CD4-positive, alpha-beta T cell (primary cell): ENCODE measurements at regions not wholly inside any gene's neighbourhood (a gene's known extent, or its start where the extent isn't known, plus 50 kb on each side); places are given as distances from the start of the nearest gene placed in this dataset.
A peak's percentile ranks its signal among the peaks of the same experiment; 100 is the strongest.
"Not testable (repeated sequence)": the region's sequence is repeated elsewhere in the genome, so short reads cannot be mapped to it uniquely, and the experiment has no call there.

Experiments used
- ATAC-seq: fragments of 200-7000 bp; cut with Tn5 transposase; one replicate; pipeline ENCODE4 v1.10.0; 2022; ENCODE audit warnings: mild to moderate bottlenecking; ENCODE audit not compliant: poor library complexity
- CTCF ChIA-PET: fragments of 350-600 bp; sonication (Branson Sonifier 250); formaldehyde crosslinking; loops from one replicate; lab custom pipeline; 2021; ENCODE audit warnings: antibody characterized with exemption, inconsistent platforms; lab: Charles Lee
- POLR2A ChIA-PET: fragments of 350-600 bp; sonication (Branson Sonifier 250); formaldehyde crosslinking; loops from one replicate; lab custom pipeline; 2021; ENCODE audit warnings: antibody characterized with exemption, inconsistent platforms; lab: Charles Lee
- DNase-seq, 14 experiments: peaks; one replicate each; pipeline ENCODE4 v3.0.0-alpha.2; 2013 to 2020; ENCODE audit warnings: mixed read lengths in 2 of 14
- H3K27ac ChIP-seq, 2 donors: one replicate each; pipeline versions ENCODE4 v1.5.1 to v1.7.0; 2013; ENCODE audit warnings: low read length in 2 of 2, low read depth in 1 of 2, mild to moderate bottlenecking in 1 of 2
- H3K27me3 ChIP-seq, 2 experiments: 1 replicate in 1 of 2; 2 replicates in 1 of 2; pipeline versions ENCODE4 v1.6.1 to v1.7.0; 2013; ENCODE audit warnings: low read length in 2 of 2, control low read depth in 1 of 2, mild to moderate bottlenecking in 1 of 2, moderate library complexity in 1 of 2; ENCODE audit not compliant: insufficient read depth in 2 of 2, control insufficient read depth in 1 of 2
- H3K36me3 ChIP-seq: one replicate; pipeline ENCODE4 v1.6.1; 2013; ENCODE audit warnings: low read length, control low read depth; ENCODE audit not compliant: insufficient read depth
- H3K4me1 ChIP-seq: one replicate; pipeline ENCODE4 v1.6.1; 2013; ENCODE audit warnings: low read length, control low read depth; ENCODE audit not compliant: insufficient read depth
- H3K4me3 ChIP-seq: one replicate; pipeline ENCODE4 v1.5.1; 2013; ENCODE audit warnings: mild to moderate bottlenecking, low read length, moderate library complexity
- H3K9me3 ChIP-seq, 2 experiments: 1 replicate in 1 of 2; 2 replicates in 1 of 2; pipeline versions ENCODE4 v1.6.1 to v1.7.0; 2013; ENCODE audit warnings: low read length in 2 of 2, mild to moderate bottlenecking in 2 of 2, control low read depth in 1 of 2, moderate library complexity in 1 of 2; ENCODE audit not compliant: control insufficient read depth in 1 of 2, insufficient read depth in 1 of 2
- H3K27ac Mint-ChIP-seq: one replicate; pipeline ENCODE4 v1.8.0; 2020; ENCODE audit warnings: mixed read lengths
- H3K27me3 Mint-ChIP-seq: one replicate; pipeline ENCODE4 v1.8.0; 2021; ENCODE audit warnings: mixed read lengths
- H3K36me3 Mint-ChIP-seq: one replicate; pipeline ENCODE4 v1.8.0; 2021; ENCODE audit warnings: low read depth, mixed read lengths
- H3K4me1 Mint-ChIP-seq: one replicate; pipeline ENCODE4 v1.8.0; 2021; ENCODE audit warnings: low read depth, mixed read lengths
- H3K4me3 Mint-ChIP-seq: one replicate; pipeline ENCODE4 v1.8.0; 2020; ENCODE audit warnings: mild to moderate bottlenecking, mixed read lengths
- H3K9me3 Mint-ChIP-seq: one replicate; pipeline ENCODE4 v1.8.0; 2020; ENCODE audit warnings: mixed read lengths
- CTCF ChIP-seq: fragments of 200-600 bp; IDR thresholded peaks from one replicate; pipeline ENCODE4 v1.8.0; 2022; ENCODE audit warnings: antibody characterized with exemption, mild to moderate bottlenecking
- intact Hi-C, 2 experiments: fragments of 100-400 bp; cut with DNase I in 1 of 2; cut with micrococcal nuclease in 1 of 2; formaldehyde crosslinking; loops; one replicate each; pipeline versions ENCODE4 v1.15.1 to v1.9.0; 2023 to 2025; cut with DNase I, micrococcal nuclease

GRCh38 chrY:7289889-7290833, 378.6 kb upstream of the AMELY start:
- DNase-seq (peak in 3 of 14 experiments; percentile 41 to 64 (median 42)), ATAC-seq (peak; percentile 61)
- Histone ChIP-seq H3K4me3 (peak overlapping the region; percentile 24), H3K27me3 (no peaks in the 10 kb centered on the region), H3K27ac (peak overlapping the region in 1 of 2 donors; percentile 73), H3K4me1 (peaks cover 86% of the 10 kb centered on the region), H3K36me3 (peaks cover 14% of the 10 kb centered on the region), H3K9me3 (no peaks in the 10 kb centered on the region)
- Mint-ChIP-seq H3K36me3 (peaks cover 39% of the 10 kb centered on the region), H3K27me3 (no peaks in the 10 kb centered on the region), H3K4me1 (peaks cover 50% of the 10 kb centered on the region), H3K27ac (peak overlapping the region; percentile 94), H3K9me3 (no peaks in the 10 kb centered on the region), H3K4me3 (peak overlapping the region; percentile 81)
- CTCF ChIA-PET: no interaction called here
- POLR2A ChIA-PET: interaction anchor here (0.8 to 4.1 kb wide), 4 partner anchors 15 to 50 kb away, joined by 3 to 40 read pairs (median 11); no protein-coding TSS in a partner anchor
- intact Hi-C loops: loop anchor here in 1 of 2 experiments (2.0 kb wide), 1 partner anchor 17 kb away; no protein-coding TSS in a partner anchor
- no peak for TF ChIP-seq CTCF

- DNase-seq: no peak
Measured at GRCh38 chrY:7288611-7289010, 377.1 kb upstream of the AMELY start.

GRCh38 chrY:7287963-7288362, 376.4 kb upstream of the AMELY start:
- Histone ChIP-seq H3K4me1 (peaks cover 87% of the 10 kb centered on the region), H3K36me3 (peaks cover 29% of the 10 kb centered on the region)
- peak overlapping the region; percentile 66 for H3K4me3 Mint-ChIP-seq
- CTCF ChIA-PET, H3K27ac ChIP-seq, H3K4me3 ChIP-seq, H3K27me3 Mint-ChIP-seq, H3K9me3 ChIP-seq, ATAC-seq, DNase-seq, intact Hi-C loops, H3K27me3 ChIP-seq, H3K9me3 Mint-ChIP-seq: not testable (repeated sequence)
- POLR2A ChIA-PET: interaction anchor here (0.6 to 3.1 kb wide), 2 partner anchors 13 to 14 kb away, joined by 3 to 18 read pairs; no protein-coding TSS in a partner anchor
- peaks cover 61% of the 10 kb centered on the region for H3K4me1 Mint-ChIP-seq
- H3K36me3 Mint-ChIP-seq: peaks cover 47% of the 10 kb centered on the region
- peak overlapping the region; percentile 94 for H3K27ac Mint-ChIP-seq

More at GRCh38 chrY:7288611-7289010, 377.1 kb upstream of the AMELY start:
- TF ChIP-seq CTCF: no peak
- Mint-ChIP-seq H3K4me3 (no peak overlapping the region), H3K9me3 (no peaks in the 10 kb centered on the region), H3K27ac (peak overlapping the region; percentile 94), H3K36me3 (peaks cover 43% of the 10 kb centered on the region), H3K27me3 (no peaks in the 10 kb centered on the region), H3K4me1 (peaks cover 59% of the 10 kb centered on the region)
- POLR2A ChIA-PET: interaction anchor here (0.6 to 3.1 kb wide), 3 partner anchors 13 to 201 kb away, joined by 3 to 18 read pairs (median 3); no protein-coding TSS in a partner anchor
- H3K4me1 ChIP-seq: peaks cover 87% of the 10 kb centered on the region
- ATAC-seq: no peak
- H3K9me3 ChIP-seq: no peaks in the 10 kb centered on the region
- intact Hi-C loops: no loop called here
- CTCF ChIA-PET: no interaction called here
- peaks cover 26% of the 10 kb centered on the region for H3K36me3 ChIP-seq
- H3K27me3 ChIP-seq: no peaks in the 10 kb centered on the region
- no peak overlapping the region for H3K4me3 ChIP-seq
- H3K27ac ChIP-seq: no peak overlapping the region
